ENCODE measurements at regions not wholly inside any gene's neighbourhood (a gene's known extent, or its start where the extent isn't known, plus 50 kb on each side); places are given as distances from the start of the nearest gene placed in this dataset.

DNA sequence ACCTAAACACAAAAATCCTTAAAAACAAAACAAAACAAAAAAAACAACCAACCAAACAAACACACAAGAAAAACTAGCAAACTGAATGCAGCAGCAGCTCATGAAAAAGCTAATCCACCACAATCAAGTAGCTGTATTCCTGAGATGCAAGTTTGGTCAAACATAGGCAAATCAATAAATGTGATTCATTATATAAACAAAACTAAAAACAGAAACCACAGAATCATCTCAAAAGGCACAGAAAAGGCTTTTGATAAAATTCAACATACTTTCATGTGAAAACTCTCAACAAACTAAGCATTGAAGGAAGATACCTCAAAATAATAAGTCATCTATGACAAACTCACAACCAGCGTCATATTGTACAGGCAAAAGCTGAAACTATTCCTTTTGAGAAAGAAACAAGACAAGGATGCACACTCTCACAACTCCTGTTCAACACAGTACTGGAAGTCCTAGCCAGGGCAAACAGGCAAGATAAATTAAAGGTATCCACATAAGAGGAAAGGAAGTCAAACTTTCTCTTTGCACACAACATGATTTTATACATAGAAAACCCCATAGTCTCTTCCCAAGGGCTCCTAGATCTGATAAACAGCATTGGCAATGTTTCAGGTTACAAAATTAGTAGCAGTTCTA is 495.1 kb upstream of the SGO1 start:
- no peak overlapping the region for H3K27ac Mint-ChIP-seq
- H3K4me1 ChIP-seq (ENCODE audit: control insufficient read depth, insufficient read depth, low read length), result no peaks in the 10 kb centered on the region
- no peaks in the 10 kb centered on the region for H3K36me3 ChIP-seq (ENCODE audit: control insufficient read depth, insufficient read depth, low read length)
- no peak overlapping the region for H3K4me3 ChIP-seq (ENCODE audit: low read length)
- H3K9me3 Mint-ChIP-seq, result no peaks in the 10 kb centered on the region
- no peak overlapping the region for H3K27ac ChIP-seq (ENCODE audit: low read depth, low read length)
- H3K9ac ChIP-seq (ENCODE audit: extremely low read depth, low read length, poor library complexity, severe bottlenecking), result no peak overlapping the region
- H3K4me3 Mint-ChIP-seq, result no peak overlapping the region
- no peaks in the 10 kb centered on the region for H3K27me3 Mint-ChIP-seq (ENCODE audit: insufficient read depth)
- H3K27me3 ChIP-seq (ENCODE audit: control insufficient read depth, insufficient read depth, low read length, poor library complexity, severe bottlenecking), result no peaks in the 10 kb centered on the region
- no peak for DNase-seq
- H3K4me1 Mint-ChIP-seq, result no peaks in the 10 kb centered on the region
- WGBS, 2 experiments (ENCODE audit: insufficient coverage in 1 of 2, insufficient read length in 1 of 2), result 40 to 86% methylated on average over 1 of the region's 1 CpG
- TF ChIP-seq, protein P1, sequence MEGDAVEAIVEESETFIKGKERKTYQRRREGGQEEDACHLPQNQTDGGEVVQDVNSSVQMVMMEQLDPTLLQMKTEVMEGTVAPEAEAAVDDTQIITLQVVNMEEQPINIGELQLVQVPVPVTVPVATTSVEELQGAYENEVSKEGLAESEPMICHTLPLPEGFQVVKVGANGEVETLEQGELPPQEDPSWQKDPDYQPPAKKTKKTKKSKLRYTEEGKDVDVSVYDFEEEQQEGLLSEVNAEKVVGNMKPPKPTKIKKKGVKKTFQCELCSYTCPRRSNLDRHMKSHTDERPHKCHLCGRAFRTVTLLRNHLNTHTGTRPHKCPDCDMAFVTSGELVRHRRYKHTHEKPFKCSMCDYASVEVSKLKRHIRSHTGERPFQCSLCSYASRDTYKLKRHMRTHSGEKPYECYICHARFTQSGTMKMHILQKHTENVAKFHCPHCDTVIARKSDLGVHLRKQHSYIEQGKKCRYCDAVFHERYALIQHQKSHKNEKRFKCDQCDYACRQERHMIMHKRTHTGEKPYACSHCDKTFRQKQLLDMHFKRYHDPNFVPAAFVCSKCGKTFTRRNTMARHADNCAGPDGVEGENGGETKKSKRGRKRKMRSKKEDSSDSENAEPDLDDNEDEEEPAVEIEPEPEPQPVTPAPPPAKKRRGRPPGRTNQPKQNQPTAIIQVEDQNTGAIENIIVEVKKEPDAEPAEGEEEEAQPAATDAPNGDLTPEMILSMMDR (conservative IDR thresholded peaks at IDR 0.05), result no peak
- no peaks in the 10 kb centered on the region for H3K9me3 ChIP-seq (ENCODE audit: control insufficient read depth, low read length)
- H3K36me3 Mint-ChIP-seq (ENCODE audit: low read depth), result no peaks in the 10 kb centered on the region

DNA sequence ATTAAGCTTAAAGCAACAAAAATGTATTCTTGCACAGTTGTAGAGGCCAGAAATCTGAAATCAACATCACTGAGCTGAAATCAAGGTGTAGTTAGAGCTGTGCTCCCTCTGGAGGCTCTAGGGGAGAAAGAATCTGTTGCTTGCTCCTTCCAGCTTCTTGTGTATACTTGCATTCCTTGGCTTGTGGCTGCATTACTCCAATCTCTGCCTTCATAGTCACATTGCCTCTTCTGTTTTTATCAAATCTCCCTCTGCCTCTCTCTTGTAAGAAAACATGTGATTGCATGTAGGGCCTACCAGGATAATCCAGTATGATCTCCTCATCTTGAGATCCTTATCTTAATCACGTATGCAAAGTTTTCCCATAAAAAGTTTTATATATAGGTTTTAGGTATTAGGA is 487.9 kb upstream of the SGO1 start:
- Mint-ChIP-seq H3K4me1 (no peaks in the 10 kb centered on the region), H3K27ac (no peak overlapping the region), H3K27me3 (ENCODE audit: insufficient read depth) (no peaks in the 10 kb centered on the region), H3K4me3 (no peak overlapping the region), H3K36me3 (ENCODE audit: low read depth) (peaks cover 2% of the 10 kb centered on the region), H3K9me3 (peaks cover 11% of the 10 kb centered on the region)
- Histone ChIP-seq H3K9me3 (ENCODE audit: control insufficient read depth, low read length) (peaks cover 5% of the 10 kb centered on the region), H3K27ac (ENCODE audit: low read depth, low read length) (no peak overlapping the region), H3K4me1 (ENCODE audit: control insufficient read depth, insufficient read depth, low read length) (no peaks in the 10 kb centered on the region), H3K4me3 (ENCODE audit: low read length) (peak overlapping the region; percentile 20), H3K27me3 (ENCODE audit: control insufficient read depth, insufficient read depth, low read length, poor library complexity, severe bottlenecking) (no peaks in the 10 kb centered on the region), H3K9ac (ENCODE audit: extremely low read depth, low read length, poor library complexity, severe bottlenecking) (no peak overlapping the region), H3K36me3 (ENCODE audit: control insufficient read depth, insufficient read depth, low read length) (no peaks in the 10 kb centered on the region)
- DNase-seq, result no peak
- TF ChIP-seq, protein P1 (conservative IDR thresholded peaks at IDR 0.05), result peak; percentile 21
- no CpG with 5 or more reads among the region's 1 CpG for WGBS, 2 experiments (ENCODE audit: insufficient coverage in 1 of 2, insufficient read length in 1 of 2)

DNA sequence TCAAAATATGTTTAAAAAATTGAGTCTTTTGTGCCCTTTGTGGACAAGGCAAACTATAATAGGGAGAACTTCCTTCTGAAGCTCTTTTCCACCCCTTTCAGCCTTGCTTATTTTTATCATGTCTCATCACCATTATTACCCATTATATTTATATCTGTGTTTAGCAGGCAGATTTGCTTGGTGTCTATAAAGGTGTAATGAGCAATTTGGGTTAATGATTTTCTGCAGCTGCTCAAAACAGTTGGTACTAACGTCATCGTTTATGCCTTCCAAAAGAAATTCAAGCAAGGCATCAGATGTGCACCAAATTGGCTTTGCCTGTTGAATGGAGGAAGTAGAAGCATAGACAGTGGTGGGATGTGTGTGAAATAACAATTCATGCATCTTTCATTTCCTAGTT is 483.7 kb upstream of the SGO1 start:
- no peak for DNase-seq
- Histone ChIP-seq H3K9me3 (ENCODE audit: control insufficient read depth, low read length) (peaks cover 5% of the 10 kb centered on the region), H3K36me3 (ENCODE audit: control insufficient read depth, insufficient read depth, low read length) (no peaks in the 10 kb centered on the region), H3K4me1 (ENCODE audit: control insufficient read depth, insufficient read depth, low read length) (no peaks in the 10 kb centered on the region), H3K4me3 (ENCODE audit: low read length) (no peak overlapping the region), H3K9ac (ENCODE audit: extremely low read depth, low read length, poor library complexity, severe bottlenecking) (no peak overlapping the region), H3K27ac (ENCODE audit: low read depth, low read length) (no peak overlapping the region), H3K27me3 (ENCODE audit: control insufficient read depth, insufficient read depth, low read length, poor library complexity, severe bottlenecking) (no peaks in the 10 kb centered on the region)
- Mint-ChIP-seq H3K4me1 (peaks cover 2% of the 10 kb centered on the region), H3K4me3 (no peak overlapping the region), H3K9me3 (peaks cover 6% of the 10 kb centered on the region), H3K27me3 (ENCODE audit: insufficient read depth) (no peaks in the 10 kb centered on the region), H3K27ac (no peak overlapping the region), H3K36me3 (ENCODE audit: low read depth) (peaks cover 2% of the 10 kb centered on the region)
- TF ChIP-seq, protein P1 (conservative IDR thresholded peaks at IDR 0.05), result no peak
- WGBS, 2 experiments (ENCODE audit: insufficient coverage in 1 of 2, insufficient read length in 1 of 2), result 86 to 96% methylated on average over 2 of the region's 2 CpGs

All from endodermal cell (in vitro differentiated cells).